CD8-positive, alpha-beta memory T cell (primary cell): ENCODE measurements at regions not wholly inside any gene's neighbourhood (a gene's known extent, or its start where the extent isn't known, plus 50 kb on each side); places are given as distances from the start of the nearest gene placed in this dataset.

ENCODE experiments used
- CTCF ChIA-PET: fragments of 350-600 bp; sonication (Branson Sonifier 250); formaldehyde crosslinking; loops from one replicate; lab custom pipeline; 2021; ENCODE audit warnings: antibody characterized with exemption; lab: Charles Lee
- POLR2A ChIA-PET: fragments of 350-600 bp; sonication (Branson Sonifier 250); formaldehyde crosslinking; loops from one replicate; lab custom pipeline; 2021; ENCODE audit warnings: antibody characterized with exemption; lab: Charles Lee
- DNase-seq, 5 donors: peaks; one replicate each; pipeline versions ENCODE4 v3.0.0 to v3.0.0-alpha.2; 2020 to 2022; ENCODE audit warnings: mixed read lengths in 1 of 5
- H3K27ac ChIP-seq: one replicate; pipeline ENCODE4 v1.7.0; 2013; ENCODE audit warnings: low read depth, mild to moderate bottlenecking, low read length, moderate library complexity
- H3K27me3 ChIP-seq: 2 replicates; pipeline ENCODE4 v1.7.0; 2013; ENCODE audit warnings: low read length, mild to moderate bottlenecking; ENCODE audit not compliant: insufficient read depth, poor library complexity, severe bottlenecking
- H3K36me3 ChIP-seq: 2 replicates; pipeline ENCODE4 v1.7.0; 2013; ENCODE audit warnings: mild to moderate bottlenecking, low read length, moderate library complexity; ENCODE audit not compliant: insufficient read depth
- H3K4me1 ChIP-seq: 2 replicates; pipeline ENCODE4 v1.7.0; 2013; ENCODE audit warnings: mild to moderate bottlenecking, low read length, moderate library complexity; ENCODE audit not compliant: insufficient read depth
- H3K4me3 ChIP-seq: 2 replicates; pipeline ENCODE4 v1.7.0; 2013; ENCODE audit warnings: mild to moderate bottlenecking, low read length
- H3K9me3 ChIP-seq: 2 replicates; pipeline ENCODE4 v1.7.0; 2013; ENCODE audit warnings: mild to moderate bottlenecking, low read length
- H3K27ac Mint-ChIP-seq, 8 donors: one replicate each; pipeline ENCODE4 v1.8.0; 2020 to 2021; ENCODE audit warnings: mixed read lengths in 8 of 8, mild to moderate bottlenecking in 6 of 8, inconsistent platforms in 3 of 8, moderate library complexity in 3 of 8
- H3K27me3 Mint-ChIP-seq, 2 donors: one replicate each; pipeline ENCODE4 v1.8.0; 2020 to 2021; ENCODE audit warnings: mixed read lengths in 2 of 2, mild to moderate bottlenecking in 1 of 2, moderate library complexity in 1 of 2
- H3K36me3 Mint-ChIP-seq, 3 donors: one replicate each; pipeline ENCODE4 v1.8.0; 2020 to 2021; ENCODE audit warnings: mixed read lengths in 3 of 3, inconsistent platforms in 1 of 3, mild to moderate bottlenecking in 1 of 3
- H3K4me1 Mint-ChIP-seq, 3 donors: one replicate each; pipeline ENCODE4 v1.8.0; 2020 to 2021; ENCODE audit warnings: mixed read lengths in 3 of 3, inconsistent platforms in 1 of 3, mild to moderate bottlenecking in 1 of 3
- H3K4me3 Mint-ChIP-seq, 7 donors: one replicate each; pipeline ENCODE4 v1.8.0; 2020 to 2021; ENCODE audit warnings: mixed read lengths in 7 of 7, mild to moderate bottlenecking in 6 of 7, moderate library complexity in 4 of 7, inconsistent platforms in 2 of 7
- H3K9me3 Mint-ChIP-seq, 5 donors: one replicate each; pipeline ENCODE4 v1.8.0; 2020 to 2022; ENCODE audit warnings: mixed read lengths in 5 of 5, mild to moderate bottlenecking in 3 of 5, moderate library complexity in 2 of 5, inconsistent platforms in 1 of 5

DNA sequence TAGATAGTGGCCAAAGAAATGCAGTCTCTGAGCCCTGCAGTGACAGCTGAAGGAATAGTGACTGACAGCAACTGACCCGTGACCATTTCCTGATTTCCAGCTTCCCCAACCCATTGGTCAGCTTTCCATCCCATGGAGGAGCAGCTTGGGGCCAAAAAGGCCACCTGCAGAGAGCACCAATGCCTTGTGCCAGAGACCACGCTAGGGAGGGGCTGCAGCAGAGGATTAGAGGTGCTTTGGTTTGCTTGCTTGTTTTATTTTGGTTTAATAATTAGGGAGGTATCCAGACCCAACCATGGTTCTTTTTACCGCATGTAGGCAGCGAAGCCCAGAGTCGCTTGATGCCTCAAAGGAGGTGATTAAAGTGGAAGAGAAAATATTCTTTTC lies 61.3 kb upstream of the SIAH1 start:
- Mint-ChIP-seq H3K9me3 (no peaks in the 10 kb centered on the region), H3K27ac (no peak overlapping the region), H3K27me3 (peaks cover 0 to 5% of the 10 kb centered on the region in 2 donors), H3K4me1 (no peaks in the 10 kb centered on the region), H3K4me3 (no peak overlapping the region), H3K36me3 (no peaks in the 10 kb centered on the region)
- POLR2A ChIA-PET = no interaction called here
- no peaks in the 10 kb centered on the region for H3K4me1 ChIP-seq
- no peak overlapping the region for H3K27ac ChIP-seq
- CTCF ChIA-PET = no interaction called here
- H3K9me3 ChIP-seq = no peaks in the 10 kb centered on the region
- H3K27me3 ChIP-seq = no peaks in the 10 kb centered on the region
- no peak overlapping the region for H3K4me3 ChIP-seq
- no peaks in the 10 kb centered on the region for H3K36me3 ChIP-seq
- DNase-seq = no peak

DNA sequence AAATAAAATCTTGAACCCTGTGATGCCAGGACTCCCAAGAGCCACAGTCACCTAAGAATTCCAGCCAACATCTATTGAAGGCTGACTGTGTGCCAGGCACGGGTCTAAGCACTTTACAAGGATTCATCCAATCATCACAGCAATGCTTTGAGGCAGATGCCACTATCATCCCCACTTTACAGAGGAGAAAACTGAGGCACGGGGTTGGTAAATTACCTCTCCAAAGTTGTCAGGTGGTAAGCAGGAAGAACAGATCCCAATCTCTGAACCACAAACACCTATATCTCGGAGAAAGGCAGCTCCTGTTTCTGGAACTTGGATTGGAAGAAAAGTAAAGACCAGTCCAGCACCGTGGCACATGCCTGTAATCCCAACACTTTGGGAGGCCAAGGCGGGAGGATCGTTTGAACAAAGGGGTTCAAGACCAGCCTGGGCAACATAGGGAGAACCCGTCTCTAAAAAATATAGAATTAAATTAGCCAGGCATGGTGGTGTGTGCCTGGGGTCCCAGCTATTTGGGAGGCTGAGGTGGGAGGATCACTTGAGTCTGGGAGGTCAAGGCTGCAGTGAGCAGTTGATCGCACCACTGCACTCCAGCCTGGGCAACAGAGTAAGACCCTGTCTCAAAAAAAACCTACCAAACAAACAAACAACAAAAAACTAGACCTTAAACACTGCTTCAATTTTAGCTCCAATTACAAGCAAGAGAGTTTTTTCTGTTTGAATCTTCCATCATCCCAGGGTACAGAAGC lies 60.7 kb upstream of the SIAH1 start:
- H3K9me3 ChIP-seq = no peaks in the 10 kb centered on the region
- H3K4me1 ChIP-seq = no peaks in the 10 kb centered on the region
- no peaks in the 10 kb centered on the region for H3K36me3 ChIP-seq
- H3K27ac Mint-ChIP-seq = no peak overlapping the region
- H3K27ac ChIP-seq = no peak overlapping the region
- H3K36me3 Mint-ChIP-seq = no peaks in the 10 kb centered on the region
- no peaks in the 10 kb centered on the region for H3K4me1 Mint-ChIP-seq
- H3K4me3 Mint-ChIP-seq = no peak overlapping the region
- no peaks in the 10 kb centered on the region for H3K27me3 ChIP-seq
- H3K4me3 ChIP-seq = no peak overlapping the region
- POLR2A ChIA-PET = no interaction called here
- DNase-seq = no peak
- no peaks in the 10 kb centered on the region for H3K9me3 Mint-ChIP-seq
- CTCF ChIA-PET = no interaction called here
- H3K27me3 Mint-ChIP-seq = peaks cover 0 to 5% of the 10 kb centered on the region in 2 donors

DNA sequence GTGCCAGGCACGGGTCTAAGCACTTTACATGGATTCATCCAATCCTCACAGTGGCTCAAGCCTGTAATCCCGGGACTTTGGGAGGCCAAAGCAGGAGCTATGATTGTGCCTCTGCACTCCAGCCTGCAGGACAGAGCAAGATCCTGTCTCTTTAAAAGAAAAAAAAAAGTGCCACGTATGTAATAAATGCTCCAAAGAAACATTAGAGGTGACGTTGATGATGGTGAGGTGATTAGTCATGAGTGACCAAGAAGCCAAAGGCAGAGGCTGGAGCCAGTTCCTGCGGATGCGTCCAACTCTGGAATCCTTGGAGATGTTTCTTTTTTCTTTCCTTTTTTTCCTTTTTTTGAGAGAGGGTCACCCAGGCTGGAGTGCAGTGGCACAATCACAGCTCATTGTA lies 59.4 kb upstream of the SIAH1 start:
- Mint-ChIP-seq H3K27me3 (peaks cover 1 to 5% of the 10 kb centered on the region in 2 donors), H3K4me3 (no peak overlapping the region), H3K27ac (no peak overlapping the region), H3K9me3 (no peaks in the 10 kb centered on the region), H3K4me1 (no peaks in the 10 kb centered on the region), H3K36me3 (no peaks in the 10 kb centered on the region)
- no peak for DNase-seq
- Histone ChIP-seq H3K36me3 (no peaks in the 10 kb centered on the region), H3K4me1 (no peaks in the 10 kb centered on the region), H3K27me3 (no peaks in the 10 kb centered on the region), H3K27ac (no peak overlapping the region), H3K9me3 (no peaks in the 10 kb centered on the region), H3K4me3 (no peak overlapping the region)
- ChIA-PET POLR2A (no interaction called here), CTCF (interaction anchor here (1.6 kb wide), 1 partner anchor 13 kb away, joined by 3 read pairs; no protein-coding TSS in a partner anchor)

DNA sequence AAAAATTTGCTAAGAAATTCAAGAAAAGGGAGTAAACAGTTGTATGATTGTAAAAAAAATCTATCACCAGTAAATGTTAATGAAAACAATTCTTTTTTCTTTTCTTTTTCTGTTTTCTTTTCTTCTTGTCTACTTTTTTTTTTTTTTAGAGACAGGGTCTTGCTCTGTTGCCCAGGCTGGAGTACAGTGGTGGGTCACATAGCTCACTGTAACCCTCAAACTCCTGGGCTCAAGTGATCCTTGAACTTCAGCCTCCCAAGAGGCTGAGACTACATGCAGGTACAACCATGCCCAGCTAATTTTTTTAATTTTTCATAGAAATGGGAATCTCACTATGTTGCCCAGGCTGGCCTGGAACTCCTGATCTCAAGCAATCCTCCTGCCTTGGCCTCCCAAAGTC lies 57.2 kb upstream of the SIAH1 start:
- Histone ChIP-seq H3K4me3 (no peak overlapping the region), H3K27me3 (no peaks in the 10 kb centered on the region), H3K27ac (no peak overlapping the region), H3K9me3 (no peaks in the 10 kb centered on the region), H3K36me3 (no peaks in the 10 kb centered on the region), H3K4me1 (no peaks in the 10 kb centered on the region)
- Mint-ChIP-seq H3K4me1 (no peaks in the 10 kb centered on the region), H3K9me3 (no peaks in the 10 kb centered on the region), H3K4me3 (no peak overlapping the region), H3K36me3 (no peaks in the 10 kb centered on the region), H3K27ac (no peak overlapping the region), H3K27me3 (peaks cover 3 to 9% of the 10 kb centered on the region in 2 donors)
- ChIA-PET CTCF (no interaction called here), POLR2A (no interaction called here)
- DNase-seq = no peak

DNA sequence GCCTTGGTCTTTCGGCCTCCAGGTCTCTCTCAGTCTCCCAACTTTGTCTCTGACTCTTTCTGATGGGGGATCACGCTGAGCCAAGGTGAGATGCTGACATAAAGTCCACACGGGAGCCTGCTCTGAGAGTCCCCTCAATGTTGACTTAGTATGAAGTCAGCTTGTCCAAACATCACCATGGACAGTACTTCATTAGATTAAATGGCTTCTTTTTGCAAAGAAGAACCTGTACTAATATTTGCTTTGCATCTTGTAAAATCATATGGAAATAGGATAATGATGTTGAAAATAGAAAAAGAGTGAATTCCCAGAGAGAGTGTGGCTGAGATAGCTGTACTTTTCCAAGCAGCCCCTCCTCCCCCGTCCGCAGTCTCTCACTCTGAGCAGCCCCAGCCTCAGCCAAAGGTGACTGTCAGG lies 56.7 kb upstream of the SIAH1 start:
- Mint-ChIP-seq H3K4me1 (no peaks in the 10 kb centered on the region), H3K27me3 (peaks cover 4 to 14% of the 10 kb centered on the region in 2 donors), H3K36me3 (no peaks in the 10 kb centered on the region), H3K9me3 (no peaks in the 10 kb centered on the region), H3K4me3 (no peak overlapping the region), H3K27ac (no peak overlapping the region)
- no peaks in the 10 kb centered on the region for H3K9me3 ChIP-seq
- no peaks in the 10 kb centered on the region for H3K4me1 ChIP-seq
- no peak overlapping the region for H3K4me3 ChIP-seq
- no peak for DNase-seq
- ChIA-PET CTCF (no interaction called here), POLR2A (no interaction called here)
- H3K27ac ChIP-seq = no peak overlapping the region
- H3K27me3 ChIP-seq = no peaks in the 10 kb centered on the region
- no peaks in the 10 kb centered on the region for H3K36me3 ChIP-seq

DNA sequence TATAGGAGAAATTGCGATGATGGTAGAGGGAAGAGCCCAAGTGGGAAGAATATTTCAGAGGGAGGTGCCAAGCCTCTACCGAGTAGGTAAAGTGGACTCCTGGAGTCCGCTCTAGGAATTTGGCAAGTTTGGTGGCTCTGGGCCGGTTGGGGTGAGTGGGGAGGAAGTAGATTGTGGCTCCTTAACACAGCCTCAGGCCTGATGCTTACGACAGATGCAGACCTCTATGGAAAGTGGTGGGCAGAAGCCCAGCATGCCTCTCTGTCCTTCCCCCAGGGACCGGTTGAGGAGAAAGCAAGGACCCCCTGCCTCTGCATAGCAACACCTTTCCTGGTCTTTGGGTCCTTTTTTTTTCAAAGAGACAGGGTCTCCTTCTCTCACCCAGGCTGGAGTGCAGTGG lies 55.9 kb upstream of the SIAH1 start:
- no peaks in the 10 kb centered on the region for H3K4me1 Mint-ChIP-seq
- DNase-seq = no peak
- ChIA-PET POLR2A (no interaction called here), CTCF (no interaction called here)
- H3K4me3 ChIP-seq = no peak overlapping the region
- H3K4me3 Mint-ChIP-seq = no peak overlapping the region
- H3K4me1 ChIP-seq = no peaks in the 10 kb centered on the region
- H3K9me3 Mint-ChIP-seq = no peaks in the 10 kb centered on the region
- H3K36me3 Mint-ChIP-seq = no peaks in the 10 kb centered on the region
- H3K27me3 ChIP-seq = no peaks in the 10 kb centered on the region
- H3K27ac ChIP-seq = no peak overlapping the region
- H3K27ac Mint-ChIP-seq = peak overlapping the region in 1 of 8 donors; percentile 68
- no peaks in the 10 kb centered on the region for H3K9me3 ChIP-seq
- H3K36me3 ChIP-seq = no peaks in the 10 kb centered on the region
- peaks cover 4 to 17% of the 10 kb centered on the region in 2 donors for H3K27me3 Mint-ChIP-seq

DNA sequence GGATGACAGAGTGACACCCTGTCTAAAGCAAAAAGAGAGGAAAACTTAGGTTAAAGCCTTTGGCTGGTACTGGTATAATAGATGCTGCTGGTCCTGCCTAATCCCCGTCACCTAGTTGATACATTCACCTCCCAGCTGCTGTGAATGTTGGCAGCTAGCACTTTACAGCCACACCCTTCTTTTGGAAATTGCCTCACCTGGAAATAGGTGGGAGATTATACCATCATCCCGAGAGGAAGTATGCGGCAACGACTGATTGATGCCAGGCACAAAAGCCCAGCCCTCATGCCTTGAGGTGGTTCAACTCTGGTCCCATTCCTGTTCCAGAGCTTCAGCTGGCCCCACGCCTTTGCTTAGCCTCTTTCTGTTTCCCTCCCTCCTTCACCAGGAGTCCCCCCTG lies 53.2 kb upstream of the SIAH1 start:
- H3K27ac ChIP-seq = no peak overlapping the region
- Mint-ChIP-seq H3K27me3 (peaks cover 4 to 17% of the 10 kb centered on the region in 2 donors), H3K4me3 (no peak overlapping the region), H3K9me3 (no peaks in the 10 kb centered on the region), H3K36me3 (no peaks in the 10 kb centered on the region), H3K4me1 (peaks cover 0 to 2% (median 0%) of the 10 kb centered on the region in 3 donors), H3K27ac (no peak overlapping the region)
- CTCF ChIA-PET = interaction anchor here (0.7 kb wide), 1 partner anchor 185 kb away, joined by 3 read pairs; no protein-coding TSS in a partner anchor
- no peak for DNase-seq
- no peak overlapping the region for H3K4me3 ChIP-seq
- no peaks in the 10 kb centered on the region for H3K9me3 ChIP-seq
- H3K27me3 ChIP-seq = no peaks in the 10 kb centered on the region
- no peaks in the 10 kb centered on the region for H3K4me1 ChIP-seq
- POLR2A ChIA-PET = no interaction called here
- no peaks in the 10 kb centered on the region for H3K36me3 ChIP-seq

DNA sequence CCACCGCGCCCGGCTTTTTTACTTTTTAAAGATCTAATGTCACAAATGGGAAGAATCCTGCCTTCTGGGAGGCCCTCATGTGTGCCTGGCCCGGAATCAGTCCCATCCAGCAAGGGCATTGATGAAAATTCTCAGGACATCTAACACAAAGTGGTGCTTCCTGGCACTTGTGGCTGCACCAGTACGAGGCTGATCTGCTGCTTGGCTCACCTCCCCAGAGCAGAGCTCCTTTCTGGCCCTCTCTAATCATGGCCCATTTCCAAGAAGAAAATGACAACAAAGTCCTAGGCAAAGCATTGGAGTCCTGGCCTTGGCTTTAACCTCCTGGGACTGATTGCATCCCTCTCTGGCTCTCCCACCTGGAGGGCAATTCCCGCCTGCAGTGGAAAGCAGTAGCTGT lies 50.7 kb upstream of the SIAH1 start:
- Histone ChIP-seq H3K4me1 (no peaks in the 10 kb centered on the region), H3K27ac (no peak overlapping the region), H3K4me3 (no peak overlapping the region), H3K27me3 (no peaks in the 10 kb centered on the region), H3K36me3 (no peaks in the 10 kb centered on the region), H3K9me3 (no peaks in the 10 kb centered on the region)
- ChIA-PET POLR2A (no interaction called here), CTCF (no interaction called here)
- Mint-ChIP-seq H3K9me3 (no peaks in the 10 kb centered on the region), H3K36me3 (no peaks in the 10 kb centered on the region), H3K4me3 (no peak overlapping the region), H3K27me3 (peaks cover 4 to 12% of the 10 kb centered on the region in 2 donors), H3K27ac (no peak overlapping the region), H3K4me1 (peaks cover 0 to 2% (median 0%) of the 10 kb centered on the region in 3 donors)
- no peak for DNase-seq
